GM12891 (cell line): ENCODE measurements at regions not wholly inside any gene's neighbourhood (a gene's known extent, or its start where the extent isn't known, plus 50 kb on each side); places are given as distances from the start of the nearest gene placed in this dataset.

Source experiments
- PAX5 ChIP-seq: IDR thresholded peaks from 2 replicates; pipeline ENCODE4 v1.6.1; 2011; ENCODE audit warnings: low read length, moderate library complexity, mild to moderate bottlenecking; ENCODE audit not compliant: insufficient read depth, severe bottlenecking
- POLR2A ChIP-seq: IDR thresholded peaks from 2 replicates; pipeline ENCODE4 v1.6.1; 2011; ENCODE audit warnings: low read depth, low read length, control low read depth
- POLR2AphosphoS5 ChIP-seq: IDR thresholded peaks from 2 replicates; pipeline ENCODE4 v1.6.1; 2011; ENCODE audit warnings: low read depth, low read length, control low read depth
- POU2F2 ChIP-seq: IDR thresholded peaks from 2 replicates; pipeline ENCODE4 v1.6.1; 2011; ENCODE audit warnings: low read depth, mild to moderate bottlenecking, control low read depth, low read length, moderate library complexity
- SPI1 ChIP-seq: IDR thresholded peaks from 2 replicates; pipeline ENCODE4 v1.6.1; 2011; ENCODE audit warnings: low read depth, low read length, control low read depth
- TAF1 ChIP-seq: IDR thresholded peaks from 2 replicates; pipeline ENCODE4 v1.6.1; 2011; ENCODE audit warnings: low read depth, low read length, control low read depth

GRCh38 chr12:93128332-93128707 is 199.2 kb upstream of the EEA1 start:
- no peak for TF ChIP-seq POLR2AphosphoS5
- no peak for TF ChIP-seq POLR2A
- TF ChIP-seq PAX5, result no peak
- TF ChIP-seq POU2F2, result no peak
- no peak for TF ChIP-seq TAF1
- TF ChIP-seq SPI1, result no peak
